H1 (cell line): ENCODE measurements at regions not wholly inside any gene's neighbourhood (a gene's known extent, or its start where the extent isn't known, plus 50 kb on each side); places are given as distances from the start of the nearest gene placed in this dataset.

Experiments used
- CTCF ChIA-PET: fragments of 300-600 bp; sonication (Branson Sonifier 250); formaldehyde crosslinking; loops from one replicate; lab custom pipeline; 2021; ENCODE audit not compliant: partially characterized antibody; lab: Charles Lee
- POLR2A ChIA-PET: fragments of 300-600 bp; sonication (Branson Sonifier 250); formaldehyde crosslinking; loops from one replicate; lab custom pipeline; 2021; ENCODE audit warnings: inconsistent platforms; ENCODE audit not compliant: partially characterized antibody; lab: Charles Lee
- DNase-seq, 2 experiments: peaks; one replicate each; pipeline versions ENCODE4 v3.0.0 to v3.0.0-alpha.2; 2010 to 2022; ENCODE audit warnings: low spot score in 2 of 2, low read depth in 1 of 2, mixed read lengths in 1 of 2
- FAIRE-seq: peaks from 2 replicates; lab custom pipeline; 2011; peaks lifted over from hg19 to GRCh38; lab: Jason Lieb, UNC
- H2AFZ ChIP-seq: 2 replicates; pipeline ENCODE4 v1.8.1; 2012; ENCODE audit warnings: low read length, inconsistent platforms
- H2AK5ac ChIP-seq: 2 replicates; pipeline ENCODE4 v1.6.1; 2013; ENCODE audit warnings: low read depth, low read length
- H2BK120ac ChIP-seq: replicated peaks from 2 replicates; pipeline ENCODE3; 2013; ENCODE audit warnings: low read depth, low read length, inconsistent platforms
- H2BK12ac ChIP-seq: 2 replicates; pipeline ENCODE4 v1.6.1; 2013; ENCODE audit warnings: low read depth, low read length
- H2BK15ac ChIP-seq: 2 replicates; pipeline ENCODE4 v1.6.1; 2013; ENCODE audit warnings: low read length
- H2BK20ac ChIP-seq: 2 replicates; pipeline ENCODE4 v1.6.1; 2013; ENCODE audit warnings: low read length
- H2BK5ac ChIP-seq: 2 replicates; pipeline ENCODE4 v1.6.1; 2013; ENCODE audit warnings: low read depth, low read length
- H3K14ac ChIP-seq: 2 replicates; pipeline ENCODE4 v1.6.1; 2013; ENCODE audit warnings: inconsistent platforms; ENCODE audit not compliant: insufficient read length
- H3K18ac ChIP-seq: 2 replicates; pipeline ENCODE4 v1.6.1; 2013; ENCODE audit warnings: low read length; ENCODE audit errors: extremely low read depth
- H3K23ac ChIP-seq: 2 replicates; pipeline ENCODE4 v1.6.1; 2013; ENCODE audit warnings: inconsistent platforms; ENCODE audit not compliant: insufficient read length
- H3K23me2 ChIP-seq: 2 replicates; pipeline ENCODE4 v1.6.1; 2013; ENCODE audit warnings: low read depth, low read length
- H3K27ac ChIP-seq: 2 replicates; pipeline ENCODE4 v1.6.1; 2011; ENCODE audit warnings: low read depth, low read length, inconsistent platforms
- H3K27me3 ChIP-seq, 4 experiments: replicated peaks in 1 of 4; 1 replicate in 1 of 4; 2 replicates in 3 of 4; pipeline versions ENCODE4 v1.6.1 to v1.8.1; 2011 to 2013; ENCODE audit warnings: low read length in 3 of 4, mild to moderate bottlenecking in 3 of 4, inconsistent platforms in 2 of 4, mixed read lengths in 2 of 4, moderate library complexity in 1 of 4; ENCODE audit not compliant: control insufficient read depth in 3 of 4, insufficient read depth in 3 of 4; ENCODE audit errors: extremely low read depth in 1 of 4
- H3K36me3 ChIP-seq, 4 experiments: 2 replicates each; pipeline versions ENCODE4 v1.6.1 to v1.8.1; 2011 to 2013; ENCODE audit warnings: mild to moderate bottlenecking in 4 of 4, low read length in 3 of 4, moderate library complexity in 2 of 4, control low read depth in 1 of 4, inconsistent platforms in 1 of 4; ENCODE audit not compliant: insufficient read depth in 4 of 4, control insufficient read depth in 2 of 4
- H3K4ac ChIP-seq: replicated peaks from 2 replicates; pipeline ENCODE3; 2013; ENCODE audit warnings: low read length, low read depth, mixed read lengths, inconsistent platforms; ENCODE audit not compliant: insufficient read length
- H3K4me1 ChIP-seq, 4 experiments: replicated peaks in 1 of 4; 1 replicate in 1 of 4; 2 replicates in 3 of 4; pipeline versions ENCODE4 v1.6.1 to v1.8.1; 2011 to 2013; ENCODE audit warnings: low read length in 3 of 4, inconsistent platforms in 2 of 4, mixed read lengths in 1 of 4; ENCODE audit not compliant: insufficient read depth in 4 of 4, control insufficient read depth in 3 of 4
- H3K4me2 ChIP-seq, 2 experiments: 2 replicates each; pipeline versions ENCODE4 v1.6.1 to v1.8.1; 2011 to 2013; ENCODE audit warnings: low read depth in 2 of 2, low read length in 2 of 2, control low read depth in 1 of 2, inconsistent platforms in 1 of 2, mild to moderate bottlenecking in 1 of 2; ENCODE audit not compliant: insufficient read depth in 1 of 2
- H3K4me3 ChIP-seq, 4 experiments: fragments of 200-600, 300-600 bp in 1 of 4; sonication (generic), shearing (Covaris generic), sonication (Bioruptor Twin) in 1 of 4; 2 replicates each; pipeline versions ENCODE4 v1.5.1 to v1.8.1; 2011 to 2016; ENCODE audit warnings: low read length in 4 of 4, low read depth in 3 of 4, control low read depth in 2 of 4, inconsistent platforms in 2 of 4, mild to moderate bottlenecking in 2 of 4, mixed read lengths in 1 of 4, moderate library complexity in 1 of 4; ENCODE audit not compliant: insufficient read depth in 2 of 4; ENCODE audit errors: extremely low read depth in 1 of 4
- H3K56ac ChIP-seq: replicated peaks from 2 replicates; pipeline ENCODE3; 2013; ENCODE audit warnings: low read depth, mild to moderate bottlenecking, mixed read lengths, low read length, inconsistent platforms; ENCODE audit not compliant: insufficient read length
- H3K79me1 ChIP-seq: 2 replicates; pipeline ENCODE4 v1.6.1; 2013; ENCODE audit warnings: low read depth, low read length, control low read depth
- H3K79me2 ChIP-seq, 2 experiments: 2 replicates each; pipeline versions ENCODE4 v1.6.1 to v1.8.1; 2012 to 2013; ENCODE audit warnings: low read length in 2 of 2, mild to moderate bottlenecking in 2 of 2, inconsistent platforms in 1 of 2; ENCODE audit not compliant: insufficient read depth in 2 of 2, control insufficient read depth in 1 of 2
- H3K9ac ChIP-seq, 4 experiments: replicated peaks in 1 of 4; 1 replicate in 1 of 4; 2 replicates in 3 of 4; pipeline versions ENCODE4 v1.6.1 to v1.8.1; 2011 to 2013; ENCODE audit warnings: low read depth in 3 of 4, low read length in 3 of 4, control low read depth in 2 of 4, mild to moderate bottlenecking in 2 of 4, moderate library complexity in 2 of 4, inconsistent platforms in 1 of 4; ENCODE audit errors: extremely low read depth in 1 of 4
- H3K9me3 ChIP-seq, 2 experiments: 2 replicates each; pipeline versions ENCODE4 v1.6.1 to v1.8.1; 2012 to 2013; ENCODE audit warnings: mild to moderate bottlenecking in 2 of 2, moderate library complexity in 2 of 2, control low read depth in 1 of 2, inconsistent platforms in 1 of 2, low read depth in 1 of 2, low read length in 1 of 2, mixed read lengths in 1 of 2; ENCODE audit not compliant: insufficient read depth in 2 of 2
- H4K20me1 ChIP-seq, 2 experiments: replicated peaks in 1 of 2; 2 replicates each; pipeline versions ENCODE3 to v1.8.1; 2011 to 2013; ENCODE audit warnings: inconsistent platforms in 2 of 2, low read length in 2 of 2, mild to moderate bottlenecking in 1 of 2; ENCODE audit not compliant: insufficient read depth in 2 of 2, control insufficient read depth in 1 of 2
- H4K5ac ChIP-seq: 2 replicates; pipeline ENCODE4 v1.6.1; 2013; ENCODE audit warnings: low read length, low read depth, mixed read lengths, inconsistent platforms; ENCODE audit not compliant: insufficient read length
- H4K8ac ChIP-seq: 2 replicates; pipeline ENCODE4 v1.8.0; 2013; ENCODE audit warnings: mild to moderate bottlenecking, moderate library complexity, low read length, inconsistent platforms; ENCODE audit not compliant: insufficient read depth; ENCODE audit errors: extremely low read depth
- H4K91ac ChIP-seq: replicated peaks from 2 replicates; pipeline ENCODE3; 2013; ENCODE audit warnings: low read length, mixed read lengths, inconsistent platforms; ENCODE audit not compliant: insufficient read length
- BACH1 ChIP-seq: IDR thresholded peaks from 2 replicates; pipeline ENCODE4 v1.6.1; 2012; ENCODE audit warnings: low read length, improper control_type of control experiment
- CHD1 ChIP-seq: IDR thresholded peaks from 2 replicates; pipeline ENCODE4 v1.6.1; 2012; ENCODE audit warnings: low read depth, low read length, improper control_type of control experiment
- EGR1 ChIP-seq: IDR thresholded peaks from 2 replicates; pipeline ENCODE4 v1.6.1; 2011; ENCODE audit warnings: low read depth, low read length, borderline replicate concordance
- EP300 ChIP-seq, 2 experiments: IDR thresholded peaks; 1 replicate in 1 of 2; 2 replicates in 1 of 2; pipeline ENCODE4 v1.6.1; 2011 to 2012; ENCODE audit warnings: low read depth in 2 of 2, low read length in 2 of 2, mild to moderate bottlenecking in 2 of 2, borderline replicate concordance in 1 of 2, inconsistent platforms in 1 of 2, moderate library complexity in 1 of 2
- GABPA ChIP-seq: IDR thresholded peaks from 2 replicates; pipeline ENCODE4 v1.6.1; 2011; ENCODE audit warnings: mild to moderate bottlenecking, low read length, moderate library complexity, borderline replicate concordance; ENCODE audit not compliant: insufficient read depth
- KDM4A ChIP-seq: IDR thresholded peaks from one replicate; pipeline ENCODE4 v1.7.1; 2012; ENCODE audit warnings: low read depth, mild to moderate bottlenecking, moderate library complexity, low read length, inconsistent platforms; ENCODE audit not compliant: severe bottlenecking
- SP4 ChIP-seq: IDR thresholded peaks from 2 replicates; pipeline ENCODE4 v1.6.1; 2012; ENCODE audit warnings: low read length, inconsistent platforms
- WGBS, 2 experiments: shearing (Covaris generic) in 1 of 2; methylation state at CpG; one replicate each; pipeline versions ENCODE4 v1.1.6 to v1.1.7; 2013 to 2015; ENCODE audit warnings: low lambda C conversion rate in 2 of 2, mixed read lengths in 2 of 2, inconsistent platforms in 1 of 2, low coverage in 1 of 2, missing lambda C conversion rate in 1 of 2; ENCODE audit not compliant: insufficient replicate concordance in 2 of 2, insufficient coverage in 1 of 2, insufficient read length in 1 of 2; ENCODE audit errors: extremely low coverage in 1 of 2, missing lambda C conversion rate in 1 of 2; 5-methylcytosine and 5-hydroxymethylcytosine counted together
- TF ChIP-seq, protein P1 (sequence below), 3 experiments: IDR thresholded peaks; 1 replicate in 2 of 3; 2 replicates in 1 of 3; pipeline versions ENCODE4 v1.5.1 to v1.6.1; 2011; ENCODE audit warnings: low read length in 3 of 3, mild to moderate bottlenecking in 3 of 3, inconsistent platforms in 2 of 3, low read depth in 1 of 3, moderate library complexity in 1 of 3; ENCODE audit not compliant: insufficient read depth in 1 of 3; ENCODE audit errors: control extremely low read depth in 1 of 3

- no peaks in the 10 kb centered on the region for H3K9me3 ChIP-seq
- WGBS, 2 experiments, result 92% methylated on average over 5 of the region's 5 CpGs; no CpG with 5 or more reads in 1 of the 2 experiments
- H4K8ac ChIP-seq, result no peak overlapping the region
- no peak overlapping the region for H2BK120ac ChIP-seq
- no peak overlapping the region for H3K9ac ChIP-seq
- ChIA-PET CTCF (interaction anchor here (1.4 kb wide), 1 partner anchor 13 kb away, joined by 3 read pairs; no protein-coding TSS in a partner anchor), POLR2A (no interaction called here)
- no peaks in the 10 kb centered on the region for H3K4me1 ChIP-seq
- no peaks in the 10 kb centered on the region for H3K79me2 ChIP-seq
- H2AK5ac ChIP-seq, result no peak overlapping the region
- H2BK12ac ChIP-seq, result no peak overlapping the region
- H3K27me3 ChIP-seq, result no peaks in the 10 kb centered on the region
- H3K79me1 ChIP-seq, result no peaks in the 10 kb centered on the region
- no peak overlapping the region for H3K18ac ChIP-seq
- no peak overlapping the region for H2BK15ac ChIP-seq
- no peak for FAIRE-seq
- no peak overlapping the region for H3K56ac ChIP-seq
- no peak overlapping the region for H3K4ac ChIP-seq
- TF ChIP-seq EGR1 (no peak), KDM4A (no peak), CHD1 (no peak), EP300 (IDR thresholded peaks at IDR 0.05; ENCODE audit: borderline replicate concordance in 1 of 2, low read depth in 2 of 2, low read length in 2 of 2) (no peak), BACH1 (no peak), SP4 (no peak), GABPA (no peak)
- TF ChIP-seq, protein P1, sequence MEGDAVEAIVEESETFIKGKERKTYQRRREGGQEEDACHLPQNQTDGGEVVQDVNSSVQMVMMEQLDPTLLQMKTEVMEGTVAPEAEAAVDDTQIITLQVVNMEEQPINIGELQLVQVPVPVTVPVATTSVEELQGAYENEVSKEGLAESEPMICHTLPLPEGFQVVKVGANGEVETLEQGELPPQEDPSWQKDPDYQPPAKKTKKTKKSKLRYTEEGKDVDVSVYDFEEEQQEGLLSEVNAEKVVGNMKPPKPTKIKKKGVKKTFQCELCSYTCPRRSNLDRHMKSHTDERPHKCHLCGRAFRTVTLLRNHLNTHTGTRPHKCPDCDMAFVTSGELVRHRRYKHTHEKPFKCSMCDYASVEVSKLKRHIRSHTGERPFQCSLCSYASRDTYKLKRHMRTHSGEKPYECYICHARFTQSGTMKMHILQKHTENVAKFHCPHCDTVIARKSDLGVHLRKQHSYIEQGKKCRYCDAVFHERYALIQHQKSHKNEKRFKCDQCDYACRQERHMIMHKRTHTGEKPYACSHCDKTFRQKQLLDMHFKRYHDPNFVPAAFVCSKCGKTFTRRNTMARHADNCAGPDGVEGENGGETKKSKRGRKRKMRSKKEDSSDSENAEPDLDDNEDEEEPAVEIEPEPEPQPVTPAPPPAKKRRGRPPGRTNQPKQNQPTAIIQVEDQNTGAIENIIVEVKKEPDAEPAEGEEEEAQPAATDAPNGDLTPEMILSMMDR (IDR thresholded peaks at IDR 0.05; ENCODE audit: control extremely low read depth in 1 of 3, insufficient read depth in 1 of 3, low read depth in 1 of 3, low read length in 3 of 3), result no peak
- no peak overlapping the region for H3K23ac ChIP-seq
- no peaks in the 10 kb centered on the region for H3K36me3 ChIP-seq
- no peak overlapping the region for H3K14ac ChIP-seq
- no peak overlapping the region for H2BK5ac ChIP-seq
- H3K23me2 ChIP-seq, result no peaks in the 10 kb centered on the region
- no peaks in the 10 kb centered on the region for H4K20me1 ChIP-seq
- no peak overlapping the region for H3K4me2 ChIP-seq
- H3K27ac ChIP-seq, result no peak overlapping the region
- H4K5ac ChIP-seq, result no peak overlapping the region
- H2BK20ac ChIP-seq, result no peak overlapping the region
- H3K4me3 ChIP-seq, result no peak overlapping the region
- no peak overlapping the region for H4K91ac ChIP-seq
- DNase-seq, result no peak
- H2AFZ ChIP-seq, result no peak overlapping the region
Observed at GRCh38 chr18:1573732-1574131, 669.1 kb downstream of the ADCYAP1 start.
